ENCODE measurements at regions not wholly inside any gene's neighbourhood (a gene's known extent, or its start where the extent isn't known, plus 50 kb on each side); places are given as distances from the start of the nearest gene placed in this dataset.

- TF ChIP-seq CTCF (IDR thresholded peaks at IDR 0.05) (no peak), POLR2AphosphoS5 (IDR thresholded peaks at IDR 0.05; ENCODE audit: low read depth, low read length) (no peak)
These were observed 158.1 kb upstream of the ARG1 start for GRCh38 chr6:131414956-131415355.
